HL-60 (cell line): ENCODE measurements at regions not wholly inside any gene's neighbourhood (a gene's known extent, or its start where the extent isn't known, plus 50 kb on each side); places are given as distances from the start of the nearest gene placed in this dataset.
A peak's percentile ranks its signal among the peaks of the same experiment; 100 is the strongest.
"Not testable (repeated sequence)": the region's sequence is repeated elsewhere in the genome, so short reads cannot be mapped to it uniquely, and the experiment has no call there.

Source experiments
- DNase-seq, 2 experiments: peaks; one replicate each; pipeline ENCODE4 v3.0.0-alpha.2; 2010 to 2020; ENCODE audit warnings: low read depth in 1 of 2, low spot score in 1 of 2
- H3K27ac ChIP-seq: fragments of 250-450 bp; sonication (Bioruptor Pico); replicated peaks from 2 replicates; pipeline ENCODE4 v1.5.1; 2020; ENCODE audit warnings: mild to moderate bottlenecking, moderate library complexity
- H3K27me3 ChIP-seq: fragments of 250-450 bp; sonication (Bioruptor Pico); 2 replicates; pipeline ENCODE4 v1.5.1; 2021; ENCODE audit warnings: mild to moderate bottlenecking, moderate library complexity; ENCODE audit not compliant: insufficient read depth, poor library complexity, severe bottlenecking
- H3K4me3 ChIP-seq: replicated peaks from 2 replicates; pipeline ENCODE4 v1.5.1; 2011; ENCODE audit warnings: mild to moderate bottlenecking, control low read depth, low read length; ENCODE audit not compliant: insufficient read depth
- GABPA ChIP-seq: IDR thresholded peaks from 2 replicates; pipeline ENCODE4 v1.6.1; 2012; ENCODE audit warnings: low read depth
- POLR2AphosphoS5 ChIP-seq: IDR thresholded peaks from 2 replicates; pipeline ENCODE4 v1.6.1; 2012; ENCODE audit warnings: low read depth
- SPI1 ChIP-seq: IDR thresholded peaks from 2 replicates; pipeline ENCODE4 v1.6.1; 2012; ENCODE audit warnings: low read depth, mild to moderate bottlenecking, borderline replicate concordance
- TF ChIP-seq, protein P1 (sequence below): IDR thresholded peaks from 2 replicates; pipeline ENCODE4 v1.6.1; 2012; ENCODE audit warnings: low read depth; ENCODE audit not compliant: insufficient replicate concordance
- TF ChIP-seq, protein P2 (sequence below): IDR thresholded peaks from one replicate; pipeline ENCODE4 v1.5.1; 2011; ENCODE audit warnings: low read length, control low read depth, inconsistent platforms; ENCODE audit not compliant: insufficient read depth

DNA sequence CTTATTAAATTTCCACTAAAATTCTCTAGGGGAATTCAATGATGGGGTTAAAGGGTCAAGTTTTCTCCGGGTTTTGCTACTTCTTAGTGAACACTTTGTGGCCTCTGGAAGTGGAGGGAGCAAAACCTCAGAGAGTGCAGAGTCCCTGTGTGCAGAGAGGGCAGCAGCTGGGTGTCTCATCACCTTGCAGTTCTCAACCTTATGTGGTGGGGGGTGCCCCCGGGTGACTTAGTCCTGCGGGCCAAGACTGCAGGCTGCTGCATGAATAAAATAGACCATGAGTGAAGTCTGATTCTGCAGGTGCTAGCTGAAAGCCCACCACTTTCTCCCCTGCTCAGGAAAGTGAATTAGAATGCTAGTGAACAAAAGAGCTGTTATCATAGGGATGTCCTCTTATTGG, 191.6 kb downstream of the DLEU7 start:
- H3K4me3 ChIP-seq, result no peak overlapping the region
- no peak for DNase-seq
- H3K27me3 ChIP-seq, result no peaks in the 10 kb centered on the region
- TF ChIP-seq, protein P1, sequence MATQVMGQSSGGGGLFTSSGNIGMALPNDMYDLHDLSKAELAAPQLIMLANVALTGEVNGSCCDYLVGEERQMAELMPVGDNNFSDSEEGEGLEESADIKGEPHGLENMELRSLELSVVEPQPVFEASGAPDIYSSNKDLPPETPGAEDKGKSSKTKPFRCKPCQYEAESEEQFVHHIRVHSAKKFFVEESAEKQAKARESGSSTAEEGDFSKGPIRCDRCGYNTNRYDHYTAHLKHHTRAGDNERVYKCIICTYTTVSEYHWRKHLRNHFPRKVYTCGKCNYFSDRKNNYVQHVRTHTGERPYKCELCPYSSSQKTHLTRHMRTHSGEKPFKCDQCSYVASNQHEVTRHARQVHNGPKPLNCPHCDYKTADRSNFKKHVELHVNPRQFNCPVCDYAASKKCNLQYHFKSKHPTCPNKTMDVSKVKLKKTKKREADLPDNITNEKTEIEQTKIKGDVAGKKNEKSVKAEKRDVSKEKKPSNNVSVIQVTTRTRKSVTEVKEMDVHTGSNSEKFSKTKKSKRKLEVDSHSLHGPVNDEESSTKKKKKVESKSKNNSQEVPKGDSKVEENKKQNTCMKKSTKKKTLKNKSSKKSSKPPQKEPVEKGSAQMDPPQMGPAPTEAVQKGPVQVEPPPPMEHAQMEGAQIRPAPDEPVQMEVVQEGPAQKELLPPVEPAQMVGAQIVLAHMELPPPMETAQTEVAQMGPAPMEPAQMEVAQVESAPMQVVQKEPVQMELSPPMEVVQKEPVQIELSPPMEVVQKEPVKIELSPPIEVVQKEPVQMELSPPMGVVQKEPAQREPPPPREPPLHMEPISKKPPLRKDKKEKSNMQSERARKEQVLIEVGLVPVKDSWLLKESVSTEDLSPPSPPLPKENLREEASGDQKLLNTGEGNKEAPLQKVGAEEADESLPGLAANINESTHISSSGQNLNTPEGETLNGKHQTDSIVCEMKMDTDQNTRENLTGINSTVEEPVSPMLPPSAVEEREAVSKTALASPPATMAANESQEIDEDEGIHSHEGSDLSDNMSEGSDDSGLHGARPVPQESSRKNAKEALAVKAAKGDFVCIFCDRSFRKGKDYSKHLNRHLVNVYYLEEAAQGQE, result no peak
- TF ChIP-seq, protein P2, sequence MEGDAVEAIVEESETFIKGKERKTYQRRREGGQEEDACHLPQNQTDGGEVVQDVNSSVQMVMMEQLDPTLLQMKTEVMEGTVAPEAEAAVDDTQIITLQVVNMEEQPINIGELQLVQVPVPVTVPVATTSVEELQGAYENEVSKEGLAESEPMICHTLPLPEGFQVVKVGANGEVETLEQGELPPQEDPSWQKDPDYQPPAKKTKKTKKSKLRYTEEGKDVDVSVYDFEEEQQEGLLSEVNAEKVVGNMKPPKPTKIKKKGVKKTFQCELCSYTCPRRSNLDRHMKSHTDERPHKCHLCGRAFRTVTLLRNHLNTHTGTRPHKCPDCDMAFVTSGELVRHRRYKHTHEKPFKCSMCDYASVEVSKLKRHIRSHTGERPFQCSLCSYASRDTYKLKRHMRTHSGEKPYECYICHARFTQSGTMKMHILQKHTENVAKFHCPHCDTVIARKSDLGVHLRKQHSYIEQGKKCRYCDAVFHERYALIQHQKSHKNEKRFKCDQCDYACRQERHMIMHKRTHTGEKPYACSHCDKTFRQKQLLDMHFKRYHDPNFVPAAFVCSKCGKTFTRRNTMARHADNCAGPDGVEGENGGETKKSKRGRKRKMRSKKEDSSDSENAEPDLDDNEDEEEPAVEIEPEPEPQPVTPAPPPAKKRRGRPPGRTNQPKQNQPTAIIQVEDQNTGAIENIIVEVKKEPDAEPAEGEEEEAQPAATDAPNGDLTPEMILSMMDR, result no peak
- TF ChIP-seq POLR2AphosphoS5 (no peak), SPI1 (no peak), GABPA (no peak)
- H3K27ac ChIP-seq, result no peak overlapping the region

DNA sequence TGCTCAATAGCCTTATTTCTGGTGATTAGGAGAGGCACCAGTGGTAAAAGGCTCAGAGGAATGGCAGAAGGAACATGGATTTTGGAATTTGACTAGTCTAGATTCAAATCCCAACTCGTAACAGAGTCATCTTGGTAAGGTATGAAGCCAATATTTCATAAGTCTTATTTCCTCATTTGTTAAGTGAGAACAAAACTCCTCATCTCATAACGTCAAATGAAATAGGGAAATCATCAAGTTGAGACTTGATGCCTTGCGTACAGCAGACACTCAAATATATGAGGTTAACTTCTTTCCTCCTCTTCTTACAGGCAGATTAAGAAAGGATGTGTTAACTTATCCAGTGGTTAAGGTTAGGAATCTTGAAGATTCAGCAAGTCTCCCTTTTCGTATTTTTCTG, 189.2 kb downstream of the DLEU7 start:
- TF ChIP-seq, protein P1, result no peak
- TF ChIP-seq, protein P2, result no peak
- peak; percentile 5; the same call in 1 of the 2 replicates for TF ChIP-seq SPI1
- TF ChIP-seq GABPA, result no peak
- TF ChIP-seq POLR2AphosphoS5, result no peak
- Histone ChIP-seq H3K27me3 (no peaks in the 10 kb centered on the region), H3K27ac (no peak overlapping the region), H3K4me3 (no peak overlapping the region)
- DNase-seq, result no peak

DNA sequence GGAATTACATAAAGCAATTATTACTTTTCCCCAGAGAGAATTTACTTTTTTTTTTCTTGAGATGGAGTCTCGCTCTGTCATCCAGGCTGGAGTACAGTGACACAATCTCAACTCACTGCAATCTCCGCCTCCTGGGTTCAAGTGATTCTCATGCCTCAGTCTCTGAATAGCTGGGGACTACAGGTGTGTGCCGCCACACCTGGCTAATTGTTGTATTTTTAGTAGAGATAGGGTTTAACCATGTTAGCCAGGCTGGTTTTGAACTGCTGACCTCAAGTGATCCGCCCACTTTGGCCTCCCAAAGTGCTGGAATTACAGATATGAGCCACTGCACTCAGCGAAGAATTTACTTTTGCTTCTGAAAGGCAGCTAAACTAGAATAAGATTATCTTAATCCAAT, 181.6 kb downstream of the DLEU7 start:
- not testable (repeated sequence) for DNase-seq, H3K4me3 ChIP-seq, H3K27ac ChIP-seq, H3K27me3 ChIP-seq

DNA sequence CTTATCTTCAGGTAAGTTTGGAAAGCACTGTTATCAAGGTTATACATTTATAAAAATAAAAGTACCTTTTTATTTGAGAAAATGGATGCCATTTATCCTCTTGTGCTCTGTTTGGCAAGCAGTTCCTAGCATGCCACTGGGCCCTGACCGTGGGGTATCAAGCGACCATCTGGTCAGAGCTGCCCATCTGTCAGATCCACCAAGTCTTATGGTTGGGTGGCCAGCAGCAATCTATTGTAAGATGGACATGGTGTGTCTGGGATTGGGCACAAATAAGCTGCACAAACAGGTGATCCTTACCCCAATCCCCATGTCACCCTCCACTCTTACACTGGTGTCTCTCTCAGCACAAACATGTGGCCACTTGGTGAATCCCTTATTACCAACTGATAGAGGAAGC, 178.5 kb downstream of the DLEU7 start:
- TF ChIP-seq, protein P1, result no peak
- TF ChIP-seq GABPA (no peak), POLR2AphosphoS5 (no peak), SPI1 (no peak)
- TF ChIP-seq, protein P2, result no peak
- Histone ChIP-seq H3K27me3 (no peaks in the 10 kb centered on the region), H3K27ac (no peak overlapping the region), H3K4me3 (no peak overlapping the region)
- no peak for DNase-seq
